Hematopoietic multipotent progenitor cell (in vitro differentiated cells): ENCODE measurements at regions not wholly inside any gene's neighbourhood (a gene's known extent, or its start where the extent isn't known, plus 50 kb on each side); places are given as distances from the start of the nearest gene placed in this dataset.
A peak's percentile ranks its signal among the peaks of the same experiment; 100 is the strongest.
"Not testable (repeated sequence)": the region's sequence is repeated elsewhere in the genome, so short reads cannot be mapped to it uniquely, and the experiment has no call there.

Experiments used
- DNase-seq, 3 donors: peaks; one replicate each; pipeline ENCODE4 v3.0.0-alpha.2; 2011 to 2015; ENCODE audit warnings: low read depth in 2 of 3, low spot score in 2 of 3

- DNase-seq, result no peak
Measured at GRCh38 chr11:90542092-90542491, 319.2 kb upstream of the CHORDC1 start.

- DNase-seq, result no peak
Measured at GRCh38 chr11:90536301-90536700, 313.5 kb upstream of the CHORDC1 start.

- DNase-seq, result no peak
Measured at GRCh38 chr11:90532125-90532524, 309.3 kb upstream of the CHORDC1 start.

GRCh38 chr11:90531001-90531400, 308.2 kb upstream of the CHORDC1 start:
- DNase-seq, result no peak

GRCh38 chr11:90525962-90526361, 303.1 kb upstream of the CHORDC1 start:
- no peak for DNase-seq

GRCh38 chr11:90512846-90513245, 290.0 kb upstream of the CHORDC1 start:
- DNase-seq, result no peak

GRCh38 chr11:90510839-90511238, 288.0 kb upstream of the CHORDC1 start:
- no peak for DNase-seq

- no peak for DNase-seq
Measured at GRCh38 chr11:90500922-90501568, 278.2 kb upstream of the CHORDC1 start.

- DNase-seq, result no peak
Measured at GRCh38 chr11:90496722-90497121, 273.9 kb upstream of the CHORDC1 start.

- DNase-seq, result no peak
Measured at GRCh38 chr11:90493379-90493778, 270.5 kb upstream of the CHORDC1 start.

GRCh38 chr11:90491466-90491865, 268.6 kb upstream of the CHORDC1 start:
- no peak for DNase-seq

GRCh38 chr11:90476442-90477007, 253.7 kb upstream of the CHORDC1 start:
- peak in 2 of 3 donors; percentile 43 to 70 for DNase-seq

GRCh38 chr11:90468923-90469322, 246.1 kb upstream of the CHORDC1 start:
- DNase-seq, result no peak

- DNase-seq, result no peak
Measured at GRCh38 chr11:90465553-90465952, 242.7 kb upstream of the CHORDC1 start.

GRCh38 chr11:90455347-90455920, 232.6 kb upstream of the CHORDC1 start:
- not testable (repeated sequence) for DNase-seq

GRCh38 chr11:90453525-90453924, 230.7 kb upstream of the CHORDC1 start:
- DNase-seq, result no peak

- no peak for DNase-seq
Measured at GRCh38 chr11:90449606-90450005, 226.8 kb upstream of the CHORDC1 start.

GRCh38 chr11:90448256-90448655, 225.4 kb upstream of the CHORDC1 start:
- no peak for DNase-seq

- no peak for DNase-seq
Measured at GRCh38 chr11:90447618-90448017, 224.8 kb upstream of the CHORDC1 start.

- no peak for DNase-seq
Measured at GRCh38 chr11:90446207-90446606, 223.4 kb upstream of the CHORDC1 start.

- no peak for DNase-seq
Measured at GRCh38 chr11:90438069-90438468, 215.2 kb upstream of the CHORDC1 start.

GRCh38 chr11:90434858-90435257, 212.0 kb upstream of the CHORDC1 start:
- peak in 2 of 3 donors; percentile 0 to 7 for DNase-seq
